Prostate gland (tissue), 2 donors: ENCODE measurements at regions not wholly inside any gene's neighbourhood (a gene's known extent, or its start where the extent isn't known, plus 50 kb on each side); places are given as distances from the start of the nearest gene placed in this dataset.

Experiments
- DNase-seq: peaks from one replicate; pipeline ENCODE4 v3.0.0-alpha.2; 2019; ENCODE audit warnings: low spot score
- H3K27ac ChIP-seq, 2 donors: fragments of 200-600 bp; sonication (generic); 2 replicates each; pipeline ENCODE4 v1.5.1; 2017 to 2019
- H3K27me3 ChIP-seq: fragments of 200-600 bp; sonication (generic); replicated peaks from 2 replicates; pipeline ENCODE4 v1.5.1; 2019; ENCODE audit not compliant: insufficient read depth
- H3K36me3 ChIP-seq, 2 donors: fragments of 200-600 bp; sonication (generic); 1 replicate in 1 of 2; 2 replicates in 1 of 2; pipeline versions ENCODE4 v1.5.1 to v1.8.1; 2017 to 2019
- H3K4me1 ChIP-seq: fragments of 200-600 bp; sonication (generic); replicated peaks from 2 replicates; pipeline ENCODE4 v1.5.1; 2019
- H3K4me3 ChIP-seq, 2 donors: fragments of 200-600 bp; sonication (generic); 2 replicates each; pipeline ENCODE4 v1.5.1; 2017 to 2019
- H3K9me3 ChIP-seq: fragments of 200-600 bp; sonication (generic); 2 replicates; pipeline ENCODE4 v1.5.1; 2017
- CTCF ChIP-seq, 4 experiments: fragments of 200-600 bp in 2 of 4; fragments of 450-650 bp in 2 of 4; sonication (generic) in 2 of 4; IDR thresholded peaks; 1 replicate in 3 of 4; 2 replicates in 1 of 4; pipeline ENCODE4 v1.5.1; 2016 to 2019; ENCODE audit warnings: antibody characterized with exemption in 4 of 4, mild to moderate bottlenecking in 2 of 4, moderate library complexity in 2 of 4
- POLR2A ChIP-seq: fragments of 450-650 bp; IDR thresholded peaks from one replicate; pipeline ENCODE4 v1.6.1; 2016; ENCODE audit warnings: antibody characterized with exemption, mild to moderate bottlenecking
- POLR2AphosphoS5 ChIP-seq: sonication (generic); formaldehyde crosslinking; IDR thresholded peaks from one replicate; pipeline ENCODE4 v1.6.1; 2017; ENCODE audit warnings: antibody characterized with exemption
- WGBS: methylation state at CpG from one replicate; pipeline ENCODE4 v1.1.5; 2018; 5-methylcytosine and 5-hydroxymethylcytosine counted together
- intact Hi-C: fragments of 100-400 bp; cut with DNase I; formaldehyde crosslinking; loops from one replicate; pipeline ENCODE4 v1.14.2; 2022

GRCh38 chr5:180424094-180424493 lies 70.1 kb upstream of the CNOT6 start:
- no peaks in the 10 kb centered on the region for H3K36me3 ChIP-seq
- intact Hi-C loops, result no loop called here
- 82% methylated on average over 7 of the region's 7 CpGs for WGBS
- no peak overlapping the region for H3K27ac ChIP-seq
- H3K27me3 ChIP-seq, result no peaks in the 10 kb centered on the region
- no peak for DNase-seq
- TF ChIP-seq POLR2A (no peak), CTCF (IDR thresholded peaks at IDR 0.05) (no peak), POLR2AphosphoS5 (no peak)
- H3K4me1 ChIP-seq, result no peaks in the 10 kb centered on the region
- no peak overlapping the region for H3K4me3 ChIP-seq
- H3K9me3 ChIP-seq, result no peaks in the 10 kb centered on the region

- 69% methylated on average over 8 of the region's 8 CpGs for WGBS
- no peaks in the 10 kb centered on the region for H3K36me3 ChIP-seq
- no peaks in the 10 kb centered on the region for H3K9me3 ChIP-seq
- no peaks in the 10 kb centered on the region for H3K4me1 ChIP-seq
- no peak overlapping the region for H3K27ac ChIP-seq
- H3K27me3 ChIP-seq, result no peaks in the 10 kb centered on the region
- no peak for TF ChIP-seq POLR2A
- no peak for TF ChIP-seq CTCF (IDR thresholded peaks at IDR 0.05)
- no peak for TF ChIP-seq POLR2AphosphoS5
- DNase-seq, result no peak
- intact Hi-C loops, result no loop called here
- no peak overlapping the region for H3K4me3 ChIP-seq
These were observed 65.6 kb upstream of the CNOT6 start for GRCh38 chr5:180428598-180428997.

- intact Hi-C loops, result no loop called here
- Histone ChIP-seq H3K27me3 (no peaks in the 10 kb centered on the region), H3K4me1 (no peaks in the 10 kb centered on the region), H3K36me3 (no peaks in the 10 kb centered on the region), H3K9me3 (no peaks in the 10 kb centered on the region), H3K4me3 (no peak overlapping the region), H3K27ac (no peak overlapping the region)
- TF ChIP-seq POLR2AphosphoS5, result no peak
- no peak for TF ChIP-seq CTCF (IDR thresholded peaks at IDR 0.05)
- TF ChIP-seq POLR2A, result no peak
- DNase-seq, result no peak
- 95% methylated on average over 27 of the region's 27 CpGs for WGBS
These were observed 62.2 kb upstream of the CNOT6 start for GRCh38 chr5:180431932-180432331.

- 85% methylated on average over 6 of the region's 6 CpGs for WGBS
- no peak for TF ChIP-seq POLR2A
- no peak for TF ChIP-seq POLR2AphosphoS5
- TF ChIP-seq CTCF (IDR thresholded peaks at IDR 0.05), result no peak
- no peak for DNase-seq
- H3K4me3 ChIP-seq, result no peak overlapping the region
- no peak overlapping the region for H3K27ac ChIP-seq
- no peaks in the 10 kb centered on the region for H3K27me3 ChIP-seq
- H3K36me3 ChIP-seq, result no peaks in the 10 kb centered on the region
- intact Hi-C loops, result no loop called here
- H3K9me3 ChIP-seq, result no peaks in the 10 kb centered on the region
- no peaks in the 10 kb centered on the region for H3K4me1 ChIP-seq
These were observed 61.2 kb upstream of the CNOT6 start for GRCh38 chr5:180433032-180433422.

- Histone ChIP-seq H3K4me1 (no peaks in the 10 kb centered on the region), H3K27me3 (no peaks in the 10 kb centered on the region), H3K27ac (no peak overlapping the region), H3K9me3 (no peaks in the 10 kb centered on the region), H3K36me3 (no peaks in the 10 kb centered on the region), H3K4me3 (no peak overlapping the region)
- 87% methylated on average over 7 of the region's 7 CpGs for WGBS
- TF ChIP-seq CTCF (IDR thresholded peaks at IDR 0.05) (no peak), POLR2A (no peak), POLR2AphosphoS5 (no peak)
- intact Hi-C loops, result no loop called here
- no peak for DNase-seq
These were observed 58.6 kb upstream of the CNOT6 start for GRCh38 chr5:180435594-180435993.
